ENCODE measurements at regions not wholly inside any gene's neighbourhood (a gene's known extent, or its start where the extent isn't known, plus 50 kb on each side); places are given as distances from the start of the nearest gene placed in this dataset.

DNA sequence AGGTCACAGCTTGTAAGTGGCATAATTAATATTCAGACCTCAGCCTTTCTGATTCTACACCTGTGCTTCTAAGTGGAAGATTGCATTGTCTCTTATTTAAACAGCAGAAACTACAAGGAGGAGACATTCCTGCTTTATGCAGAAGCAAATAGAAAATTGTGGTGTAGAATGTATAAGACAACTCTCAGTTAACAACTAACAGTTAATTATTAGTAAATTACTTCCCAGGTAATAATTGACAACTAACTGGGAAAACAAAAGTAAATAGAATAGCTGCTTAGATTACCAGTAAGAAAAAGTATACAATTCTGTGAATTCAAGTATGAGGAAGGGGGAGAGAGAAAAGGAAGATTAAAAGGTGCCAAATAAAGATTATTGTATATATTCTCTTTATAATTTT lies 1210.5 kb upstream of the GYPC start:
- Mint-ChIP-seq H3K36me3 (ENCODE audit: low read depth) (no peaks in the 10 kb centered on the region), H3K27me3 (ENCODE audit: low read depth) (no peaks in the 10 kb centered on the region)

GRCh38 chr2:125450092-125450491 lies 1205.9 kb upstream of the GYPC start:
- H3K9me3 Mint-ChIP-seq = peaks cover 7% of the 10 kb centered on the region
- no peak for TF ChIP-seq CTCF (IDR thresholded peaks at IDR 0.05; ENCODE audit: unreplicated experiment in 3 of 3)
- H3K36me3 Mint-ChIP-seq (ENCODE audit: low read depth) = no peaks in the 10 kb centered on the region
- no peak overlapping the region for H3K27ac Mint-ChIP-seq
- no peak overlapping the region for H3K4me3 Mint-ChIP-seq
- no peaks in the 10 kb centered on the region for H3K27me3 Mint-ChIP-seq (ENCODE audit: low read depth)
- no peaks in the 10 kb centered on the region for H3K4me1 Mint-ChIP-seq

More for the DNA sequence above, 1210.5 kb upstream of the GYPC start:
- no peak overlapping the region for H3K4me3 Mint-ChIP-seq
- H3K4me1 Mint-ChIP-seq = no peaks in the 10 kb centered on the region
- H3K9me3 Mint-ChIP-seq = peaks cover 4% of the 10 kb centered on the region
- no peak for TF ChIP-seq CTCF (IDR thresholded peaks at IDR 0.05; ENCODE audit: unreplicated experiment in 3 of 3)
- H3K27ac Mint-ChIP-seq = peak overlapping the region in 2 of 3 experiments; percentile 27 to 62

- Mint-ChIP-seq H3K27ac (no peak overlapping the region), H3K36me3 (ENCODE audit: low read depth) (no peaks in the 10 kb centered on the region), H3K27me3 (ENCODE audit: low read depth) (no peaks in the 10 kb centered on the region), H3K4me3 (no peak overlapping the region), H3K4me1 (no peaks in the 10 kb centered on the region), H3K9me3 (peaks cover 7% of the 10 kb centered on the region)
- TF ChIP-seq CTCF (IDR thresholded peaks at IDR 0.05; ENCODE audit: unreplicated experiment in 3 of 3) = no peak
Observed at GRCh38 chr2:125455110-125455509, 1200.8 kb upstream of the GYPC start.

DNA sequence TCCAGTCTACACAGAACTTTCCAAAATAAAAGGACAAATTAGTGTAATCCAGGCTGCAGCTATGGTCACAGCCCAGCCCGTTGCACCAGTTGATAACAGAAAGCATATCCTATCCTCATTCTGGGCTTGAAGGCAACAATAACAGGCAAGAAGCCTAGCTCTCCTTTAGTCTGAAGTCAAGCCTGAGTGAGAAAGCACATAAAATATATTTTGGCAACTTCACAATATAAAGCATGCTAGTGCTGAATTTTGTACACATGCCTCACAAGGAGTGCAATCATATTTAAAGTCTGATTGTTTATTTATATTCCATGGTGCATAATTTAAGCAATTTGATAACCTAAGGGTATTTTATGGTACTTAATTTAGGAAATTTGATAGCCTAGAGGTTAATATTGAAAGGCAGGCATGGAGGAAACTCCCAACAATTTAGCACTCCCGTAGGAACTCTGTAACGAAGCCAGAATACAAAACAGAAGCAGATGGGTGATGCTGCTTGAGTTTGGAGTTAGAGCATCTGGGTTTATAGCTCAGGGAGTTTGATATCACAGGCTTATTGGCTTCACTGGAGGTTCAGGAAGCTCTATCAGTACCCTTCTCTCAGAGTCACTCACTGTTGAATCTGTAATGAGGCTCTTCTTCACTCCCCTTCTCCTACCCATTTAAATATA lies 1199.1 kb upstream of the GYPC start:
- H3K9me3 Mint-ChIP-seq = no peaks in the 10 kb centered on the region
- no peak for TF ChIP-seq CTCF (IDR thresholded peaks at IDR 0.05; ENCODE audit: unreplicated experiment in 3 of 3)
- no peaks in the 10 kb centered on the region for H3K36me3 Mint-ChIP-seq (ENCODE audit: low read depth)
- peaks cover 4% of the 10 kb centered on the region for H3K27me3 Mint-ChIP-seq (ENCODE audit: low read depth)
- H3K4me3 Mint-ChIP-seq = no peak overlapping the region
- H3K27ac Mint-ChIP-seq = no peak overlapping the region
- H3K4me1 Mint-ChIP-seq = no peaks in the 10 kb centered on the region

- H3K27me3 Mint-ChIP-seq (ENCODE audit: low read depth) = no peaks in the 10 kb centered on the region
- no peak overlapping the region for H3K27ac Mint-ChIP-seq
Observed at GRCh38 chr2:125471963-125472362, 1184.0 kb upstream of the GYPC start.

More at GRCh38 chr2:125471963-125472362, 1184.0 kb upstream of the GYPC start:
- Mint-ChIP-seq H3K9me3 (peaks cover 11% of the 10 kb centered on the region), H3K36me3 (ENCODE audit: low read depth) (no peaks in the 10 kb centered on the region), H3K4me1 (no peaks in the 10 kb centered on the region), H3K4me3 (no peak overlapping the region)
- TF ChIP-seq CTCF (IDR thresholded peaks at IDR 0.05; ENCODE audit: unreplicated experiment in 3 of 3) = peak; percentile 45 to 58 (median 56)
